ENCODE measurements at regions not wholly inside any gene's neighbourhood (a gene's known extent, or its start where the extent isn't known, plus 50 kb on each side); places are given as distances from the start of the nearest gene placed in this dataset.
A peak's percentile ranks its signal among the peaks of the same experiment; 100 is the strongest.
"Not testable (repeated sequence)": the region's sequence is repeated elsewhere in the genome, so short reads cannot be mapped to it uniquely, and the experiment has no call there.

- TF ChIP-seq, protein P1, sequence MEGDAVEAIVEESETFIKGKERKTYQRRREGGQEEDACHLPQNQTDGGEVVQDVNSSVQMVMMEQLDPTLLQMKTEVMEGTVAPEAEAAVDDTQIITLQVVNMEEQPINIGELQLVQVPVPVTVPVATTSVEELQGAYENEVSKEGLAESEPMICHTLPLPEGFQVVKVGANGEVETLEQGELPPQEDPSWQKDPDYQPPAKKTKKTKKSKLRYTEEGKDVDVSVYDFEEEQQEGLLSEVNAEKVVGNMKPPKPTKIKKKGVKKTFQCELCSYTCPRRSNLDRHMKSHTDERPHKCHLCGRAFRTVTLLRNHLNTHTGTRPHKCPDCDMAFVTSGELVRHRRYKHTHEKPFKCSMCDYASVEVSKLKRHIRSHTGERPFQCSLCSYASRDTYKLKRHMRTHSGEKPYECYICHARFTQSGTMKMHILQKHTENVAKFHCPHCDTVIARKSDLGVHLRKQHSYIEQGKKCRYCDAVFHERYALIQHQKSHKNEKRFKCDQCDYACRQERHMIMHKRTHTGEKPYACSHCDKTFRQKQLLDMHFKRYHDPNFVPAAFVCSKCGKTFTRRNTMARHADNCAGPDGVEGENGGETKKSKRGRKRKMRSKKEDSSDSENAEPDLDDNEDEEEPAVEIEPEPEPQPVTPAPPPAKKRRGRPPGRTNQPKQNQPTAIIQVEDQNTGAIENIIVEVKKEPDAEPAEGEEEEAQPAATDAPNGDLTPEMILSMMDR (IDR thresholded peaks at IDR 0.05), result not testable (repeated sequence)
- not testable (repeated sequence) for TF ChIP-seq POLR2A (IDR thresholded peaks at IDR 0.05)
- TF ChIP-seq POLR2AphosphoS5 (IDR thresholded peaks at IDR 0.05), result peak; percentile 6
Observed at GRCh38 chr15:21272176-21272982, 167.9 kb downstream of the POTEB3 start.

Measured in prostate gland (tissue), 2 donors.